HG02798 (cell line): ENCODE measurements at regions not wholly inside any gene's neighbourhood (a gene's known extent, or its start where the extent isn't known, plus 50 kb on each side); places are given as distances from the start of the nearest gene placed in this dataset.

Experiments
- ATAC-seq: cut with Tn5 transposase; IDR thresholded peaks from one replicate; pipeline ENCODE4 v1.9.1; 2021; ENCODE audit warnings: mild to moderate bottlenecking; ENCODE audit not compliant: unreplicated experiment, poor library complexity

- no peak for ATAC-seq
Measured at GRCh38 chr1:209484429-209484828, 99.1 kb upstream of the CAMK1G start.

- ATAC-seq: no peak
Measured at GRCh38 chr1:209485167-209485566, 98.3 kb upstream of the CAMK1G start.

- ATAC-seq: no peak
Measured at GRCh38 chr1:209485751-209486150, 97.8 kb upstream of the CAMK1G start.

- ATAC-seq: no peak
Measured at GRCh38 chr1:209486861-209487593, 96.5 kb upstream of the CAMK1G start.

- no peak for ATAC-seq
Measured at GRCh38 chr1:209490013-209490412, 93.5 kb upstream of the CAMK1G start.

- ATAC-seq: no peak
Measured at GRCh38 chr1:209491031-209491430, 92.5 kb upstream of the CAMK1G start.

- ATAC-seq: no peak
Measured at GRCh38 chr1:209491496-209491895, 92.0 kb upstream of the CAMK1G start.

GRCh38 chr1:209491897-209492296 is 91.6 kb upstream of the CAMK1G start:
- ATAC-seq: no peak

- ATAC-seq: no peak
Measured at GRCh38 chr1:209493559-209493958, 90.0 kb upstream of the CAMK1G start.

GRCh38 chr1:209497729-209498128 is 85.8 kb upstream of the CAMK1G start:
- no peak for ATAC-seq

GRCh38 chr1:209500993-209501392 is 82.5 kb upstream of the CAMK1G start:
- no peak for ATAC-seq

- ATAC-seq: no peak
Measured at GRCh38 chr1:209503196-209503595, 80.3 kb upstream of the CAMK1G start.

- ATAC-seq: no peak
Measured at GRCh38 chr1:209504571-209504970, 78.9 kb upstream of the CAMK1G start.

GRCh38 chr1:209505044-209505443 is 78.5 kb upstream of the CAMK1G start:
- ATAC-seq: no peak

- ATAC-seq: no peak
Measured at GRCh38 chr1:209506101-209506500, 77.4 kb upstream of the CAMK1G start.

- no peak for ATAC-seq
Measured at GRCh38 chr1:209509039-209509438, 74.5 kb upstream of the CAMK1G start.

GRCh38 chr1:209510063-209510462 is 73.5 kb upstream of the CAMK1G start:
- no peak for ATAC-seq

GRCh38 chr1:209511169-209511568 is 72.3 kb upstream of the CAMK1G start:
- no peak for ATAC-seq

GRCh38 chr1:209512821-209513220 is 70.7 kb upstream of the CAMK1G start:
- no peak for ATAC-seq

GRCh38 chr1:209513226-209513625 is 70.3 kb upstream of the CAMK1G start:
- peak; percentile 60 for ATAC-seq

GRCh38 chr1:209516771-209517680 is 66.5 kb upstream of the CAMK1G start:
- ATAC-seq: no peak

- ATAC-seq: no peak
Measured at GRCh38 chr1:209517681-209518050, 65.8 kb upstream of the CAMK1G start.
